ENCODE measurements at regions not wholly inside any gene's neighbourhood (a gene's known extent, or its start where the extent isn't known, plus 50 kb on each side); places are given as distances from the start of the nearest gene placed in this dataset.
"Not testable (repeated sequence)": the region's sequence is repeated elsewhere in the genome, so short reads cannot be mapped to it uniquely, and the experiment has no call there.

DNA sequence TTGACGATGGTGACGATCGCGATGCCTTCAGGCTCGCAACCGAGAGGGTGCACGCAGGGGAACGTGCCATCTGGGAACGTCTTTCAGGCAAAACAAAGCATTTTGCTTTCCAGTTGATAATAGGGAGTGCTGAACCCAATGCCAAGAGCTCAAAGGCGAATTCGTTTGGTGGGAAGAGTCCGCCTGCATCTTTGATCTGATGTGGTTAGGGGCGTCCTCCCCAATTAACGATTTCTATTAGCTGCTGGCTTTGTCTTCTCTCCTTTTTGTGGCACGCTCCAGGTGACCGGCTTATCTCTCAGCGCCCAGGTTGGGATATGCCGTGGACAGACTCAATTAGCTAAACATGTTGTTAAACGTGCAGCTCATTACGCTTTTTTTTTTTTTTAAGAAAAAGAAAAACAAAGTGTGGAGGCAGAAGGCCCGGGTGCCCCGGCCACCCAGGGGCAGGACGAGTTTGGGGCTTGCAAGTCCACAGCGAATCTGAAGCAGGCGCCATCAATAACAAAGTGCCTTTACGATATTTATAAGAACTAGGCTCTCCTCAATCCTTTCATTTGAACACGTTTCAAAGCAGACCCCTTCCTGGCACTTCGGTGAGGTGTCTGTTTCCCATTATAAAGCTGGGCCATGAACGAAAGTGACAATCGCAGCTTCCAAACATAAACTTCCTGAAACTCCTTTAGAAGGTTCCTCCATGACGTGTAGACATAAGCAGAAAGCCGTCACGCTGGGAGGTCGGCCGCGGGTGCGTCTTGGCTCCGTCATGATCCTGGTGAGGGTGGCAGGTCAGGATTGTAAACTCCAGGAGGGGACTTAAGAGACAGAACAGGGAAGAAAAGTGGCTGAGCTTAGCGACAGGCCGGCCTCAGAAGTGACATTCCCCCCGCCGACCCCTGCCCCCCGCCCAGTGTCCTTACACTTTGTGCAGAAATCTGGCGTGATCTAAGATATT is 155.3 kb downstream of the LAT start:
- DNase-seq, result not testable (repeated sequence)

DNA sequence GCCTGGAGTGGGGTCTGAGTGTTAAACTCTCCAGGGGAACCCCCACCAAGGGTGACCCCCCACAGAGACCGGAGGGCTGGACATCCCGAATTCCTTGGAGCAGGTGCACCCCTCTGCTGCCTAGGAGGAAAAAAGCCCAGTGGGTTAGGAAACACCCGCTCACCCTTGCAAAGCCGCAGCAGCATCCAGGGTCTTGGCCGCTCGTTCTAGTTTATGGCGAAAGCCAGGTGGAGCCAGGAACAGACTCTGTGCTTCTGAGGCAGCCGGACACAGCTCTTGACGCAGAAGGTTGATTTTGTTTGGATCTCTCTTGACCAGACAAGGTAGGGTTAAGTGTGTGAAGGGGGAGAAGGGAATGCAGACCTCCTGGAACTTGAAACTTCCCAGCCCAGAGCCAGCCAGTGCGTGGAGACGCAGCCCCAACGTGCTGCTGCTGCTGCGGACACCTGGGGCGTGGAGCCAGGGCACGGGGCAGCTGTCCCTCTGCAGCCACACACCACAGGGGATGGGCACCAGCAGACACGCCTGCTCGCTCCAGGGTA is 154.5 kb downstream of the LAT start:
- no peak for DNase-seq

DNA sequence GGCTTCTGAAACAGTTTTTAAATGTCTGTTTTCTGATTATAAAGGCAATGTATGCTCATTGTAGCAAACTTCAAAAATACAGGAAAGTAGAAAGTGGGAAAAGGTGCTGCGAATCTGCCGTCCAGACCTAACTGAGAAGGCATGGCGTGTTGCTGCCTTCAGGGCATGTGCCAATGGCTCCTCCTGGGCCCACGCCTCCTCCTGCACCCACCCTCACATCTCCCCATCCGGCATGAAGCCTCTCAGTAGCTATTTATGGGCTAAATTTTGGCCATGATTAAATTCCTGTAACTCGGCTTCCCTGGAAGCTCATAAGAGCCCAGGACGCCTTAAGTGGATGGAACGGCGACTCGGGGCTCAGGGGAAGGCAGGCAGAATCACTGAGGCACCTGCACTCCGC is 153.8 kb downstream of the LAT start:
- DNase-seq, result not testable (repeated sequence)

DNA sequence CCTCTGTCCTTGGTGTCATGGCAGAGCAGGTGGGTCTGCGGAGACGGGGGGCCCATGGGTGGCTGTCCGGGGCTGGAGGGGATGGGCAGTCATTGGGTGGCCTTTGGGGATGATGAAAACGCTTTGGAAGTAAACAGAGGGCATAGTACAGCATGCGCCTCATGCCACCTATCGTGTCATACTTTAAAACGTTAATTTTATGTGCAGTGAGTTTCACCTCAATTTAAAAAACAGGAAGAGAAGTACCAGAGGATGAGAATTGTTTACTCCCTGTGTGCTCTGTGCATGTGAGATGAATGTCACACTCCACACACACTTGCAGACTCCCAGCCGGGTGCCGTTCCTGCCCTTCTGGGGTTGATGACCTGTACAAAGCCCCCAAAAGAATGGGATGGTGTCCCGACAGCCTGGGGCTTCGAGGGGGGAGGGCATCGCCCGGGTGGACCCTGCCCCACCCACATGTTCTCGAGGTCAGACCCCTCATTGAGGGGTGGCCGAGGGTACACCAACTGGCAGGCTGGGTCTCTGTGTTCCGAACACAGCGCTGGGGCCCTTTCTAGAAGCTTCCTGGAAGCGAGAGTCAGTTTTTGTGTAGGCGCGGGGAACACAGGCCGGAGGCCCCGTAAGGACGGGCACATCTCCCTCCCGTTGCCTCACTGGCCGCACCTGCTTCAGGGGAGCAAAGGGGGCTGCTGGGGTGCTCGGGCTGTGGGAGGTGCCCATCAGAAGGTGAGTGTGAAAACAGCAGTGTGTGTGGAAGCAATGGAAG is 153.2 kb downstream of the LAT start:
- not testable (repeated sequence) for DNase-seq

DNA sequence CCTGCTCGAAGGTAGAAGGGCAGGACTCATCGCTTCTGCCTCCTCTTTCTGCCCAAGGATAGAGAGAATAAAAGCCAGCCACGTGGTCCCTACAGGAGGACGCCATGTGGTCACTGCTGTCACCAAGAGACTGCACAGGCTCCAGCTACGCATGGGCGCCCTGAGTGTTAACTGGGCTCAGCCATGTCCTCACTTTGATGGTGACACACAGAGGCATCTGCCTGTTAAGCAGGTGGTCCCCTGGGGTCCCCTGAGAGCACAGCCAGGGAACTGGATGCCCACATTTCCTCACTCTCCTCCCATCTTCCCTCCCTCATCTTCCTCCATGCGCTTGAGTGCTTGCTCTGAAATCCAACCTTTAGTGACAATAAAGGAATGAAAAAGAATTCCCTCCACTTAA is 152.6 kb downstream of the LAT start:
- DNase-seq, result not testable (repeated sequence)

DNA sequence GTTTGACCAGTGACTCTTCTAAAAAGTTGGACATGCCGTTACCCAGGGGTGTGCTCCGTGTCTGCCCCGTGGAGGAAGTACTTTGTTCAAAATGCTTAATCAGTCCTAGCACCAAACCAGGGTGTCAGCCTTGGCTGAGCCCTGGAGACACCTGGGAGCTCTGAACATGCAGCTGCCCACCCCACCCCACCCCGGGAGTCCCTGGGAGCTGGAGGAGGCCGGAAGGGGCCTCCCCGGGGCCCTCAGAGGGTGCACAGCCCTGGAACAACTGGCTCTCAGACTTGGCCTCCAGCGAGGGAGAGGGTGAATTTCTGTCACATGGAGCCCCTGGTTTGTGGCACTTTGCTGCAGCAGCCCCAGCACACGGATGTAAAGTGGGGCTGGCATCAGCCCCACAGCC is 152.1 kb downstream of the LAT start:
- not testable (repeated sequence) for DNase-seq

DNA sequence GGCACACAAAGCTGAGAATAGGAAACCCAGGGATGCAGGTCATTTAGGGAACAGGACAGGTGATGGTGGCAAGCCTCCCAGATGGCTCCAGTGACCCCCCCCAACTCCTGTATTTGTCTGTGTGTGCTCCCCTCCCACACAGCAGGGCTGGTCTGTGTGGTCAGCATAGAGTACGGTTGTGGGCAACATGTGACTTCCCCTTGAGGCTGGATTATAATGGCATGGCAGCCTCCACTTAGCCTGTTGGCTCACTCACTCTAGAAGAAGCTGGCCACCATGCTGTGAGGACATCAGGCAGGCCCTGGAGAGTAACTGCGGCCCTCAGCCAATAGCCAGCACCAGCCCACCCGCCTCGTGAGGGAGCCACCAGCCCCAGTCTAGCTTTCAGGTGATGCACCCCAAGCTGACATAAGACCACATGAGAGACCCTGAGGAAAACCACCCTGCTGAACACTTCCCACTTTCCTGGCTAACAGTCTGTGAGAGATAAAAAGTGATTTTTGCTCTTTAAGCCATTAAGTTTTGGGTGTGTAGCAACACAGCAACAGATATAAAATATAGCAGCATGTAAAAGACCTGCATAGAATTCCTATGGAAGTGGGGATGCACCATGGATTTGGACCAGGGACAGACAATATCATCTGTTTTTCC is 151.3 kb downstream of the LAT start:
- DNase-seq, result not testable (repeated sequence)

DNA sequence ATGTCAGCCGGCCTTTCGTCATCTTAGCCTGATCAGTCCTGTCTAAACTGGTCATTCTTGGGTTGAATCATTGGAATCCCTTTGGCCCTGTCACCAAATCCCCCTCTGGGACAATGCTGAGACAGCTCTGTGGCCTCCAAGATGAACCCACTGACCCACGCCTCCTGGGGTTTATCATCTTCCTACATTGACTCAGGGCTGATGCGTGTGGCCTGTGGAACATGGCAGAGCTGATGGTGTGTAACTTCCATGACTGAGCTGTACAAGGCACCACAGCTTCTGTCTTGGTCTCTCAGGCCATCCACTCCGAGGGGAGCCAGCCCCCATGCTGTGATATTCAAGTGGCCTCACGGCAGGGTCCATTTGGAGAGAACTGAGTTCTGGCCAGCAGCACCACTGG is 150.2 kb downstream of the LAT start:
- not testable (repeated sequence) for DNase-seq

DNA sequence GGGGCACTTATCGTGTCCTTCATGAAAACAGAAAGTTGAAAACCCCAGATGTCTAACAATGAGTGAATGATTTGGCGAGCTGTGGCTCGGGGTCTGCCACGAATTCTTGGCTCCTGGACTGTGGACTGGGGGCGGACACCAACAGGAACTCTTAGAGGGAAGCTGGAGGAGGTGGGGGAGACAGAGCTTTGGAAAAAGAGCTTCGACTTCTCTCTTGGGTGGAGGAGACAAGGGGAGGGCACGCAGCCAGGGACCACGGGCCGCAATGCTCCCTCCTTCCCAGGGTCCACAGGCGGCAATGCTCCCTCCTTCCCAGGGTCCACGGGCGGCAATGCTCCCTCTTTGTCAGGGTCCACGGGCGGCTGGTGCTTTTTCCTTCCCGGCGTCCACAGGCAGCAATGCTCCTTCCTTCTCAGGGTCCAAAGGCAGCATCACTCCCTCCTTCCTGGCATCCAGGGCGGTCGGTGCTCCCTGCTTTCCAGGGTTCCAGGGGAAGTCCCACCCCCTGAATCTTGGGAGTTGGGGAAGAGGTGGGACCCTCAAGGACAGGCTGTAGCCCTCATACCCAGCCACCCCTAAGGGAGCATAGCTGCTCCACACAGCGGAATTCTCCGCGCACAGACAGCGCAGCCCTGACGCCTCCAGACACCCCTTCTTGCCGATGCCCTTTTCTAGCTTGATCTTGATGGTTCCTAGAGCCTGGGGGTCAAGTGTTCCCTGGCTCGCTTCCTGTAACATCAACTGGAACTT is 149.0 kb downstream of the LAT start:
- DNase-seq, result not testable (repeated sequence)

DNA sequence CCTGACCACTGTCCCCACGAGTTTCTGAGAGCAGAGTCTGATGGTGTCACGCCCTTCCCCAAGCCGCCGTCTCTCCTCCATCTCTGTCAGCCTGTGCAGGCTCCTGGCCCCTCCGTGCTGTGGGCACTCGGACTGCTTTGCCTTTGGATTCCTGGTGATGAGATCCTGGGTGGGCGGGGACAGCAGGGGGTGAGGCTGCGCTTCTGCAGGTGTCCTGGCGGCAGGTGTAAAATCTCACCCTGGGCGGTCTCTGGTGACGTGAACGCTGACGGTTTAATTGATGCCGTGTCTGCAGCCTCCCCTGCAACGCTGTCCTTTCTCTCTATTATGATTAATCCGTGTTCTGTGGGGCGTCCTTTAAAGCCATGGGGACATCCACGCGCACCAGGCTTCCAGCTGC is 148.0 kb downstream of the LAT start:
- DNase-seq, result not testable (repeated sequence)

DNA sequence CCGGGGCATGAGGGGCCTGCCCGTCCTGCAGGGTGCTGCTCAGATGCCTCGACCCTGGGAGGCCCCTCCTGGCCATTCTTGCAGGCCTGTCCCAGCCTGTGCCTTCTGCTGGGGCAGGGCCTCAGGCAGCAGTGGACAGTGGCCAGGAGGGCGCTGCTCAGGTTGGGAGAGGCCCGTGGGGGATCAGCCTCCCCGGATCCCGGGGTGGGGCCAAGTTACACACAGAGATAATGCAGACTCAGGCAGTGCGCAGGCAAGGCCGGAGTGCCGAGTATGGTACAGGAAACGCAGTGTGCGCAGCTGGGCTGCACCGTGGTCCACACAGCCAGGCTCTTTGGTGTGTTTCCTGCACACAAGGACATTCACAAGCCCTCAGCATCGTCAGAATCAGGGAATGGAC is 147.6 kb downstream of the LAT start:
- DNase-seq, result not testable (repeated sequence)

DNA sequence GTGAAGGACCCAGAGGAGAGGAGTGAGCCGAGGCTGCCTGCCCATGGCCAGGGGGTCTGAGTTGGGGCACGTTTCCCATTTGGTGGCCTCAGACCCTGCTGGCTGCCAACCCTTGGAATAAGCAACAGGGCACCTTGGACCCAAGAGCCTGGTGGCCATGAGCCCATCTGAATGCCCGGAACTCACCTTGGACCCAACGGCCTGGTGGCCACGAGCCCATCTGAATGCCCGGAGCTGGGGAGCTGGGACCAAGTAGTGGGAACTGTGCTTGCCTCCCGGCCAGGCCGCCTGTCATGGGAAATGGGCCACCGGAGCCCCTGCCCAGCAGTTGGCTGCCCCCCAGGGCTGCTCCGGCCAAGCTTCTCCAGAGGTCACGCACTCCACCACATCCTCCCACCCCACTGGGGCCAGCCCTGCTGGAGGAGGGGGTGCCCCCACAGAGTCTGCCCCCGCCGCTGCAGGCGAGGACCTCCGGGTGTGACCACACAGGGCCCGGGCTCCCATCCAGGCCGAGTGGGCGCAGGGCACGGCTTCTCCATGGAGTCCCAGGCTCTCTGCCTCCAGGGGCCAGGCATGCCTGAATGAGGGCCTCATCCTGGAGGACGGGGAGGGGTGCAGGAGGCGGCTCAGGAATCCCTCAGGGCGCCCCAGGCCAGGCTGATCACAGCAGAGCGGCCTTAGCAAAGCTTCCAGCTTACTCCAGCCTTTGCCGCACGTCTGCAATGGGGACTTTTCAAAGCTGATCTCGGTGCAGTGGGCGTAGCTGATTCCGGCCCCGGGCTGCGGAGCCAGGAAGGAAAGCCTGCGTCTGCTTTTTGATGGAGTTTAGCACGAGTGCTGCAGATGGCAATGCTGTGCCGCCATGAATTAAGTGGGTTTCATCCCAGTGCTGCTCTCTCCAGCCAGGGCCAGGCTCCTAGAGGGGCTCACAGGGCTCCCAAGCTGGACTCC is 146.3 kb downstream of the LAT start:
- not testable (repeated sequence) for DNase-seq

DNA sequence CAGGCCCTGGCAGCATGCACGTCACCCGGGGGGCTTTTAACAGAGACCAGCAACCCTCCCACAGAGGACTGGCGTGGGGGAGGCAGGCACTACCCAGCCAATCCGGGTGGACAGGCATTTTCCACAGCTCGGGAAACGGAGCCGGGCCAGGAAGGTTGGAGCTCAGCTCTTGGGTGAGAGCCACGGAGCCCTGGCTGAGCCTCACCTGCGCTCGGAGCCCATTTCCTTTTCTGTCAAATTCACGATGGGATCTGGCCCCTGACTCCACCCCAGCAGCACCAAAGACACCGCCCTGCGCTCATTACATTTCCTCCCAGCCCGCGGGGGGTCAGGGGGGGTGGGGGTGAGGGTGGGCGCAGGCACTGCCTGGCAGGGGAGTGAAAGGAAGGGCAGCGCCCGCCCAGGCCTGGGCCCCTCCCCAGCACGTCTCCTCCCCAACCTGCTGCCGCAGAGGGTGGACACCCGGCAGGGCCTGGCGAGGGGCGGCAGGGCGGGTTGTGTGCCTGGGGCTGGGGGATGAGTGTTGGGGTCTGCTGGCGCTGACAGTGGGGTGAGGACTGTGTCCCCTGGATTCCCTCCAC is 145.4 kb downstream of the LAT start:
- DNase-seq, result not testable (repeated sequence)

DNA sequence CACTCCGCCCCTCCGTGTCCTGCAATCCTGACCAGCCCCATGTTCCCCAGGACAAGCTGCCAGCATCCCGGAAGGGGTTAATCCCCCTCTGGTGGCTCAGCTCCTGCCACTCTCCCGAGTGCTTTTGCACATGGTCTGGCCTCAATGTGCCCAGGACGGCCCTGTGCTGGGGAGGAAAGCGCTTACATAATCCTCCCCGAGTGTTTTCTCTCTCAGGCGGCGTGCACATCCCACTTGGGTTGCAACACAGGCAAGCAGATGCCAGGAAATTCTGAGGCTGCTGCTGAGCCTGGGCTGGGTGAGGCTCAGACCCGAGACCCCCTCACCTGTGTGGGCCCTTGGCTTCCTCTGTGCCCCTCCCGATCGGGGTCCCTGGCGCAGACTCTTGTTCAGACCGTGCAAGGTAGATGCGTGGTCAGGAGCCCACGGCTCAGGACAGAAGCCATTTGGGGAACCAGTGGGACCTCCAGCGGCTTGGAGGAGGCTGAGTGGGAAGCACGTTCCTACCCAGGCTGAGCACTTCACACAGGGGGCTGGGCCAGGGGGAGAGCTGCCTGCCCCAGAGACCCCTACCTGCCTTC is 144.7 kb downstream of the LAT start:
- DNase-seq, result not testable (repeated sequence)

DNA sequence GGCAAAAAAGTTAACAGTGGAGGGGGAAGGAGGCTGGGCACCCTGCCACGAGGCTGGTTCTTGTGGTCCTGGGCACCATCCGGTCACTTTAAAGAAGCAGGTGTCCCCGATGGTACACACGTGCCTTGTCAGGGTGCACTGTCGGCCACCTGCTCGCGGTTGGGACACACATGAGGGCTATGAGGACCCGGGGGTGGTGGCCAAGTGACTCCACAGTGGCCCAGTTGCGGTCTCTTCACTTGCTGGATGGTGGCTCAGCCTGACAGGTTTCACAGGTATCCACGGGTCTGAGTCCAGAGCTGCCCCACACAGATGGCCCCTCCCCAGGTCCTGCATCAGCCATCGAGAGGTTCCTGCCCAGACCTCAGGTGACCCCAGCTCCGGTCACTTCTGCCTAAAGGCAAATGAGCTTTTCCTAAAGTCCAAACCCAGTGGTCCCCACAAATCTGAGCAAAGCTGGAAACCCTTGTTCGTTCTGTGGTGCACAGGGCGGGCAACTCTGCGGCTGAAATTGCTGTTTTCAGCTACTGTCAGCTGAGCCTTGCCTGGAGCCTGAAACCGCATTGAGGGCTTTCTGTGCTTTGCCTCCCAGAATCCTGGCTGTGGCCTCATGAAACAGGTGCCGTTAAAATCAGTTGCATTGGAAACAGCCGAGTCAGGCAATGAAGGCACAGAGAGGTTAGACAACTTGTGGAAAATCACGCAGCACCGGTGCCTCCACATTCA is 144.0 kb downstream of the LAT start:
- not testable (repeated sequence) for DNase-seq

DNA sequence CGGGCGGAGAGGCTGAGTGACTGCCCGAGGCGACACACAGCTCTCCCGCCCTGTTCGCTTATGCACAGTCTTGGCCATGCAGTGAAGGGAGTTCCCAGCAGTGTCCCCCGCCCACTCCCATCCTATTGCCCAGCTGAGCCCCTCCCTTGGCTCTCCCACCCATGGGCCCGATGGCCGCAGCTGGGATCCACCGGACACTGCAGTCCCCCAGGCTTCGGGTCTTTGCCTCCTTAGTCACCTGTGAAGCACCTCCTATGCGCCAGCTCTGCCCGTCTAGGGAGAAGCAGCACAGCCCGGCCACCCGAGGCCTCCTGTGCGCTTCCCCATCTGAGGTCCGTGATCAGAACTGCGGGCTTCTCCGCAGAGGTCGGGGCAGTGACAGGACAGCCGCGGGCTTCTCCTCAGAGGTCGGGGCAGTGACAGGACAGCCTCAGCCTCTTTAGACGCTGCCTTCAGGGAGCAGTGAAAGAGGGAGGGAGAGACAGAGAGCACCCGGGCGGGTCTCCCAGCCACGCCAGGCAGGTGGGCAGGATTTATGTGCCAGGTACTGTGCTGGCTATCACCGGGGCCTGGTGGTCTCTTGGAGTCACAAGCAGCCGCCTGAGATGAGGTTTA is 143.1 kb downstream of the LAT start:
- not testable (repeated sequence) for DNase-seq

DNA sequence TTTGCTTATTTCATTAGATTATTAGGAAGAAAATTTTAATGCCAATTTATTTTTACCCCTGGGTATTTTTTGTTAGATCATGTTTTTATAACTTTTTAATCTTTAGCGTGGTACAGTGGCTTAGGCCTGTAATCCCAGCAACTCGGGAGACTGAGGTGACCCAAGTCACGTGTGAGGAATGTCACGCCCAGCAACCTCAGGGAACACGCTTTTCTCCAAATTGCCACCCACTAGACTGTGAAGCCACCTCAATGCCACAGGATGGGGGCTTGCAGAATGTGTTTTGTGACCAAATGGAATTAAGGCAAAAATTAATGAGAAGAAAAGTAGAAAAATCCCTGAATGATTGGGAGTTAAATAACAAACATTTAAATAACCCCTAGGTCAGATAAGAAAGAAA is 141.8 kb downstream of the LAT start:
- DNase-seq, result no peak

DNA sequence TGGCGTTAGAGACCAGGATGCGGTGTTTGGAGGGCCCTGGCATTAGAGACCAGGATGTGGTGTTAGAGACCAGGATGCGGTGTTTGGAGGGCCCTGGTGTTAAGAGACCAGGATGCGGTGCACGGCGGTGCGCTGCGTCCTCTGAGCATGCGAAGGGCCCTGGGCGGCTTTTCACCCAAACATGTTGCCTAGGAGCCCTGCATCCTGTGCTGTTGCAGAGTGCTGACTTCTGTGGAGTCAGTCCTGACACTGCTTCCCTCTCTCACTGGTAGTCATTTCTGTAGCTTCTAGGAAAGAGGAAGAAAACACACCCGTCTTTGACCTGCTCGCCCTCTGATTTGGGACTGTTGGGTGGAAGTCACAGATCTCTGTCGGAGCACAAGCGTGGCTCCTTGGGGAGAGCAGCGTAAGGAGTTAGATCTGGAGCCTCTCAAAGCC is 141.2 kb downstream of the LAT start:
- peak; percentile 18 for DNase-seq

DNA sequence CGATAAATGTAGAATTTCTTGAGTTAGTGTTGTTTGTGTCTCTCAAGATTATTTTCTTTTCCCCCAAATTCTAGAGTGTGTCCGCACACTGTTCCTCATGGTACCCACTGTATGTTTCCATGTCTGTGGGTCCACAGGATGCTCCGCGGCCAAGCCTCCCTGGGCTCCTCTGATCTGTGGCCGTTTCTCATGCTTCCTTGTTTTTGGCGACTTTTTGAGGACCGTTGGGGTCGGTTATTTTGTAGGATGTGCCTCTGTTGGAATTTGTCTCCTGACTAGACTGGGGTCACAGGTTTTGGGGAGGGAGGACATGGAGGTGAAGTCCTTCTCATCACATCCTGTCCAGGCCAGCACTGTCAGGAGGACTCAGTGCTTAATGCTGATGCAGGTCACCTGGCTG is 140.0 kb downstream of the LAT start:
- DNase-seq, result no peak
